PC-3 (cell line): ENCODE measurements at regions not wholly inside any gene's neighbourhood (a gene's known extent, or its start where the extent isn't known, plus 50 kb on each side); places are given as distances from the start of the nearest gene placed in this dataset.

Experiments
- CTCF ChIP-seq: fragments of 300-600 bp; sonication (generic); conservative IDR thresholded peaks from 2 replicates; pipeline ENCODE4 v1.5.1; 2017; ENCODE audit warnings: antibody characterized with exemption, low read depth, mild to moderate bottlenecking, low read length
- EZH2 ChIP-seq: fragments of 300-600 bp; sonication (generic); IDR thresholded peaks from one replicate; pipeline ENCODE4 v1.6.1; 2017; ENCODE audit warnings: antibody characterized with exemption, mild to moderate bottlenecking, low read length; ENCODE audit not compliant: unreplicated experiment

- no peak for TF ChIP-seq CTCF
- no peak for TF ChIP-seq EZH2
These were observed 532.0 kb downstream of the CDH11 start for GRCh38 chr16:64589836-64590235.
